DOHH2 (cell line): ENCODE measurements at regions not wholly inside any gene's neighbourhood (a gene's known extent, or its start where the extent isn't known, plus 50 kb on each side); places are given as distances from the start of the nearest gene placed in this dataset.

ENCODE experiments used
- H3F3A ChIP-seq: fragments of 200-600 bp; sonication (generic), shearing (Covaris generic); 2 replicates; pipeline ENCODE4 v1.6.0; 2016; ENCODE audit warnings: antibody characterized with exemption, mild to moderate bottlenecking; ENCODE audit not compliant: control insufficient read depth, insufficient read depth
- H3K27ac ChIP-seq: fragments of 200-600 bp; sonication (generic); 2 replicates; pipeline ENCODE4 v1.5.1; 2014; ENCODE audit warnings: low read depth, mild to moderate bottlenecking, low read length, moderate library complexity
- H3K27me3 ChIP-seq: fragments of 200-600 bp; sonication (generic); 2 replicates; pipeline ENCODE4 v1.6.1; 2014; ENCODE audit warnings: mild to moderate bottlenecking, low read length, mixed read lengths; ENCODE audit not compliant: control insufficient read depth
- H3K36me3 ChIP-seq: fragments of 200-600 bp; sonication (generic); 2 replicates; pipeline ENCODE4 v1.6.1; 2014; ENCODE audit warnings: mild to moderate bottlenecking, low read length, moderate library complexity, mixed read lengths; ENCODE audit not compliant: control insufficient read depth
- H3K4me1 ChIP-seq: fragments of 200-600 bp; sonication (generic); 2 replicates; pipeline ENCODE4 v1.6.1; 2014; ENCODE audit warnings: mild to moderate bottlenecking, low read length, mixed read lengths; ENCODE audit not compliant: control insufficient read depth
- H3K4me2 ChIP-seq: fragments of 200-600 bp; sonication (generic); 2 replicates; pipeline ENCODE4 v1.6.0; 2014; ENCODE audit warnings: mild to moderate bottlenecking, low read length, moderate library complexity
- H3K4me3 ChIP-seq: fragments of 200-600 bp; sonication (generic); 2 replicates; pipeline ENCODE4 v1.5.1; 2014; ENCODE audit warnings: mild to moderate bottlenecking, low read length, mixed read lengths
- H3K79me2 ChIP-seq: fragments of 200-600 bp; sonication (generic); 2 replicates; pipeline ENCODE4 v1.6.1; 2014; ENCODE audit warnings: mild to moderate bottlenecking, low read length, mixed read lengths; ENCODE audit not compliant: control insufficient read depth
- H3K9me2 ChIP-seq: fragments of 200-600 bp; sonication (generic); replicated peaks from 2 replicates; pipeline ENCODE4 v1.6.1; 2014; ENCODE audit warnings: mild to moderate bottlenecking, low read length, mixed read lengths; ENCODE audit not compliant: control insufficient read depth
- H3K9me3 ChIP-seq: fragments of 200-600 bp; sonication (generic); 2 replicates; pipeline ENCODE4 v1.6.1; 2014; ENCODE audit warnings: antibody characterized with exemption, low read length, mixed read lengths; ENCODE audit not compliant: control insufficient read depth, insufficient read depth
- H4K20me1 ChIP-seq: fragments of 200-600 bp; sonication (generic); 2 replicates; pipeline ENCODE4 v1.6.0; 2014; ENCODE audit warnings: low read depth, mild to moderate bottlenecking, antibody characterized with exemption, low read length, moderate library complexity; ENCODE audit not compliant: control insufficient read depth, insufficient read depth
- CTCF ChIP-seq: fragments of 200-600 bp; sonication (generic); IDR thresholded peaks from one replicate; pipeline ENCODE4 v1.5.1; 2014; ENCODE audit warnings: antibody characterized with exemption, mild to moderate bottlenecking, low read depth, low read length; ENCODE audit not compliant: poor library complexity, severe bottlenecking
- EZH2phosphoT487 ChIP-seq: fragments of 200-600 bp; sonication (generic); IDR thresholded peaks from 2 replicates; pipeline ENCODE4 v1.6.1; 2017; ENCODE audit warnings: borderline replicate concordance, mild to moderate bottlenecking, antibody characterized with exemption, low read length, moderate library complexity, mixed read lengths

GRCh38 chr1:214837376-214837775 is 234.4 kb downstream of the CENPF start:
- Histone ChIP-seq H3K27me3 (no peaks in the 10 kb centered on the region), H4K20me1 (no peaks in the 10 kb centered on the region), H3K4me3 (no peak overlapping the region), H3K4me1 (no peaks in the 10 kb centered on the region), H3K36me3 (no peaks in the 10 kb centered on the region), H3K9me2 (no peaks in the 10 kb centered on the region), H3F3A (no peaks in the 10 kb centered on the region), H3K27ac (no peak overlapping the region), H3K9me3 (no peaks in the 10 kb centered on the region), H3K4me2 (no peak overlapping the region), H3K79me2 (no peaks in the 10 kb centered on the region)
- TF ChIP-seq EZH2phosphoT487, result no peak

- H3K27ac ChIP-seq, result no peak overlapping the region
These were observed 235.4 kb downstream of the CENPF start for GRCh38 chr1:214838351-214838750.

DNA sequence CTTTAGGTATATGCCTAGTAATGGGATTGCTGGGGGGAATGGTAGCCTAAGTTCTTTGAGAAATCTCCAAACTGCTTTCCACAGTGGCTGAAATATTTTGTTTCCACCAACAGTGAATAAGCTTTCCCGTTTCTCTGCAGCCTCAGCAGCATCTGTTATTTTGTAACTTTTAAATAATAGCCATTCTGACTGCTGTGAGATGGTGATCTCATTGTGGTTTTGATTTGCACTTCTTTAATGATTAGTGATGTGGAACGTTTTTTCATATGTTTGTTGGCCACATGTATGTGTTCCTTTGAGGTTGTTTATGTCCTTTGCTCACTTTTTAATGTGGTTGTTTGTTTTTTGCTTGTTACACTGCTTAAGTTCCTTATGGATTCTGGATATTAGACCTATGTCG is 237.4 kb downstream of the CENPF start:
- no peak overlapping the region for H3K27ac ChIP-seq
- no peaks in the 10 kb centered on the region for H3K9me2 ChIP-seq
- no peaks in the 10 kb centered on the region for H3K4me1 ChIP-seq
- no peaks in the 10 kb centered on the region for H3K9me3 ChIP-seq
- no peaks in the 10 kb centered on the region for H3K27me3 ChIP-seq
- H3F3A ChIP-seq, result no peaks in the 10 kb centered on the region
- TF ChIP-seq CTCF, result no peak
- no peak for TF ChIP-seq EZH2phosphoT487
- H3K4me2 ChIP-seq, result no peak overlapping the region
- H3K79me2 ChIP-seq, result no peaks in the 10 kb centered on the region
- no peaks in the 10 kb centered on the region for H3K36me3 ChIP-seq
- no peak overlapping the region for H3K4me3 ChIP-seq
- H4K20me1 ChIP-seq, result no peaks in the 10 kb centered on the region

More at GRCh38 chr1:214838351-214838750, 235.4 kb downstream of the CENPF start:
- H3K36me3 ChIP-seq, result no peaks in the 10 kb centered on the region
- no peaks in the 10 kb centered on the region for H3K27me3 ChIP-seq
- no peaks in the 10 kb centered on the region for H3K79me2 ChIP-seq
- H3K4me2 ChIP-seq, result no peak overlapping the region
- H3K9me3 ChIP-seq, result no peaks in the 10 kb centered on the region
- H3K9me2 ChIP-seq, result no peaks in the 10 kb centered on the region
- no peaks in the 10 kb centered on the region for H4K20me1 ChIP-seq
- no peaks in the 10 kb centered on the region for H3F3A ChIP-seq
- H3K4me1 ChIP-seq, result no peaks in the 10 kb centered on the region
- H3K4me3 ChIP-seq, result no peak overlapping the region
- TF ChIP-seq EZH2phosphoT487 (no peak), CTCF (no peak)

DNA sequence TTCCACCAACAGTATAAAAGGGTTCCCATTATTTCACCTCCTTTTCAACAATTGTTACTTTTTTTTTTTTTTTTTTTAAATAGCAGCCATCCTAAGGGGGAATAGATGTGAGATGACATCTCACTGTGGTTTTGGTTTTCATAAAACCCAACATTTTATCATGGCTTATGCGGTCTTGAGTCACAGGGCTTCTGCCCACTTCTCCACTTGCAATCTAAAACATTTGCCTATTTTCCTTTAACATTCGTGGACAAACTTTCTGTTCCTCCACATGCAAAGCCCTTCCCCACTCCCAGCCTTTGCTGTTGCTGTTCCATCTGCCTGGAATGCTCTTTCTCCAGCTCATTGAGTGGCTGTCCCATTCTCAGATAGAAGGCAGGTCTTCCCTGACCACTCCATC is 239.7 kb upstream of the KCNK2 start:
- Histone ChIP-seq H3F3A (no peaks in the 10 kb centered on the region), H3K4me3 (no peak overlapping the region), H3K4me1 (no peaks in the 10 kb centered on the region), H3K9me2 (no peaks in the 10 kb centered on the region), H3K9me3 (no peaks in the 10 kb centered on the region), H3K4me2 (no peak overlapping the region), H4K20me1 (no peaks in the 10 kb centered on the region), H3K79me2 (no peaks in the 10 kb centered on the region), H3K36me3 (no peaks in the 10 kb centered on the region), H3K27me3 (no peaks in the 10 kb centered on the region), H3K27ac (no peak overlapping the region)
- TF ChIP-seq EZH2phosphoT487 (no peak), CTCF (no peak)
